HG03558 (cell line): ENCODE measurements at regions not wholly inside any gene's neighbourhood (a gene's known extent, or its start where the extent isn't known, plus 50 kb on each side); places are given as distances from the start of the nearest gene placed in this dataset.
"Not testable (repeated sequence)": the region's sequence is repeated elsewhere in the genome, so short reads cannot be mapped to it uniquely, and the experiment has no call there.

Experiments
- ATAC-seq: cut with Tn5 transposase; IDR thresholded peaks from one replicate; pipeline ENCODE4 v1.9.1; 2021; ENCODE audit warnings: moderate number of reproducible peaks; ENCODE audit not compliant: unreplicated experiment; ENCODE audit errors: extremely low read depth

GRCh38 chr20:17822039-17822438 is 122.3 kb downstream of the BANF2 start:
- no peak for ATAC-seq

GRCh38 chr20:17821606-17822005 is 121.8 kb downstream of the BANF2 start:
- not testable (repeated sequence) for ATAC-seq

GRCh38 chr20:17819395-17820093 is 119.8 kb downstream of the BANF2 start:
- no peak for ATAC-seq

GRCh38 chr20:17818187-17818586 is 118.4 kb downstream of the BANF2 start:
- ATAC-seq: no peak

GRCh38 chr20:17816804-17817587 is 117.2 kb downstream of the BANF2 start:
- no peak for ATAC-seq

- ATAC-seq: no peak
Measured at GRCh38 chr20:17811628-17811965, 111.8 kb downstream of the BANF2 start.

GRCh38 chr20:17810847-17811627 is 111.3 kb downstream of the BANF2 start:
- no peak for ATAC-seq

GRCh38 chr20:17810062-17810631 is 110.4 kb downstream of the BANF2 start:
- ATAC-seq: no peak

GRCh38 chr20:17809362-17810061 is 109.7 kb downstream of the BANF2 start:
- ATAC-seq: no peak

GRCh38 chr20:17808782-17809181 is 109.0 kb downstream of the BANF2 start:
- no peak for ATAC-seq

- ATAC-seq: no peak
Measured at GRCh38 chr20:17808357-17808756, 108.6 kb downstream of the BANF2 start.

GRCh38 chr20:17807651-17808050 is 107.9 kb downstream of the BANF2 start:
- ATAC-seq: no peak

- ATAC-seq: no peak
Measured at GRCh38 chr20:17806739-17807441, 107.1 kb downstream of the BANF2 start.

GRCh38 chr20:17806107-17806506 is 106.3 kb downstream of the BANF2 start:
- ATAC-seq: no peak

- no peak for ATAC-seq
Measured at GRCh38 chr20:17803765-17804164, 104.0 kb downstream of the BANF2 start.

- ATAC-seq: no peak
Measured at GRCh38 chr20:17799575-17800227, 99.9 kb downstream of the BANF2 start.

GRCh38 chr20:17798601-17799000 is 98.8 kb downstream of the BANF2 start:
- no peak for ATAC-seq

- no peak for ATAC-seq
Measured at GRCh38 chr20:17797579-17797978, 97.8 kb downstream of the BANF2 start.

- ATAC-seq: no peak
Measured at GRCh38 chr20:17797161-17797560, 97.4 kb downstream of the BANF2 start.
